NCI-H1694 (cell line): ENCODE measurements at regions not wholly inside any gene's neighbourhood (a gene's known extent, or its start where the extent isn't known, plus 50 kb on each side); places are given as distances from the start of the nearest gene placed in this dataset.

Source experiments
- DNase-seq: peaks from one replicate; lab custom pipeline; 2025; lab: John Stamatoyannopoulos, UW

GRCh38 chr1:38265293-38266196, 219.0 kb upstream of the POU3F1 start:
- no peak for DNase-seq

GRCh38 chr1:38263438-38263837, 216.8 kb upstream of the POU3F1 start:
- no peak for DNase-seq

- no peak for DNase-seq
These were observed 215.0 kb upstream of the POU3F1 start for GRCh38 chr1:38261574-38261973.

GRCh38 chr1:38258085-38258627, 211.6 kb upstream of the POU3F1 start:
- no peak for DNase-seq

- DNase-seq, result no peak
These were observed 210.8 kb upstream of the POU3F1 start for GRCh38 chr1:38257374-38257773.

GRCh38 chr1:38256072-38256471, 209.5 kb upstream of the POU3F1 start:
- DNase-seq, result no peak

GRCh38 chr1:38253314-38253713, 206.7 kb upstream of the POU3F1 start:
- no peak for DNase-seq

GRCh38 chr1:38250356-38250755, 203.8 kb upstream of the POU3F1 start:
- DNase-seq, result no peak

GRCh38 chr1:38249001-38249400, 202.4 kb upstream of the POU3F1 start:
- no peak for DNase-seq

GRCh38 chr1:38246955-38247952, 200.7 kb upstream of the POU3F1 start:
- DNase-seq, result no peak

- DNase-seq, result no peak
These were observed 197.7 kb upstream of the POU3F1 start for GRCh38 chr1:38244218-38244845.

GRCh38 chr1:38243106-38243505, 196.5 kb upstream of the POU3F1 start:
- no peak for DNase-seq

- no peak for DNase-seq
These were observed 195.9 kb upstream of the POU3F1 start for GRCh38 chr1:38242506-38242905.

- DNase-seq, result no peak
These were observed 195.2 kb upstream of the POU3F1 start for GRCh38 chr1:38241594-38242334.

GRCh38 chr1:38240618-38241017, 194.0 kb upstream of the POU3F1 start:
- no peak for DNase-seq

- DNase-seq, result no peak
These were observed 192.8 kb upstream of the POU3F1 start for GRCh38 chr1:38239258-38239835.

- no peak for DNase-seq
These were observed 191.7 kb upstream of the POU3F1 start for GRCh38 chr1:38238294-38238693.

- no peak for DNase-seq
These were observed 189.1 kb upstream of the POU3F1 start for GRCh38 chr1:38235705-38236104.

- no peak for DNase-seq
These were observed 185.3 kb upstream of the POU3F1 start for GRCh38 chr1:38231941-38232340.

GRCh38 chr1:38228718-38229117, 182.1 kb upstream of the POU3F1 start:
- no peak for DNase-seq

- DNase-seq, result no peak
These were observed 179.2 kb upstream of the POU3F1 start for GRCh38 chr1:38225745-38226144.
